K562 (cell line): ENCODE measurements at regions not wholly inside any gene's neighbourhood (a gene's known extent, or its start where the extent isn't known, plus 50 kb on each side); places are given as distances from the start of the nearest gene placed in this dataset.

Source experiments
- ATAC-seq: fragments of 200-7000 bp; cut with Tn5 transposase; 3 replicates; pipeline ENCODE4 v1.9.1; 2020; ENCODE audit warnings: moderate library complexity
- BruUV-seq: library from RNA; stranded (reverse); fragments of 400-500 nt; replicated peaks from 2 replicates; lab custom pipeline; 2021; lab: Mats Ljungman, UMichigan
- CTCF ChIA-PET: fragments of 300-600 bp; formaldehyde crosslinking; extraction: SDS; loops from one replicate; lab custom pipeline; 2021; ENCODE audit warnings: low intra/inter-chr PET ratio; lab: Yijun Ruan, JAX
- POLR2A ChIA-PET: fragments of 300-600, 350-650 bp; sonication (Branson Sonifier 250); formaldehyde crosslinking; extraction: SDS; loops from one replicate; lab custom pipeline; 2021; ENCODE audit warnings: antibody characterized with exemption, inconsistent platforms; lab: Yijun Ruan, JAX
- DNase-seq, 4 experiments: peaks; one replicate each; pipeline versions ENCODE4 v3.0.0 to v3.0.0-alpha.2; 2011 to 2018; ENCODE audit warnings: low spot score in 3 of 4, mixed read lengths in 3 of 4; ENCODE audit errors: extremely low read depth in 1 of 4
- FAIRE-seq: peaks from 2 replicates; lab custom pipeline; 2011; peaks lifted over from hg19 to GRCh38; lab: Jason Lieb, UNC
- H2AFZ ChIP-seq: 2 replicates; pipeline ENCODE4 v1.6.0; 2011; ENCODE audit warnings: low read depth, low read length, control low read depth, inconsistent platforms
- H3K27ac ChIP-seq: fragments of 200-600 bp; 3 replicates; pipeline ENCODE4 v1.8.0; 2011; ENCODE audit warnings: low read depth, mild to moderate bottlenecking, control low read depth, inconsistent platforms, low read length, moderate library complexity, mixed read lengths; ENCODE audit errors: extremely low read depth
- H3K27me3 ChIP-seq, 2 experiments: fragments of 300-600 bp in 1 of 2; 2 replicates in 1 of 2; 3 replicates in 1 of 2; pipeline versions ENCODE4 v1.6.0 to v1.8.0; 2011; ENCODE audit warnings: inconsistent platforms in 2 of 2, low read length in 2 of 2, mild to moderate bottlenecking in 1 of 2, mixed read lengths in 1 of 2, moderate library complexity in 1 of 2; ENCODE audit not compliant: control insufficient read depth in 2 of 2, insufficient read depth in 2 of 2
- H3K36me3 ChIP-seq: fragments of 300-600 bp; 3 replicates; pipeline ENCODE4 v1.8.0; 2011; ENCODE audit warnings: mild to moderate bottlenecking, low read length, inconsistent platforms; ENCODE audit not compliant: control insufficient read depth, insufficient read depth
- H3K4me1 ChIP-seq, 2 experiments: fragments of 200-600 bp in 1 of 2; replicated peaks in 1 of 2; 2 replicates in 1 of 2; 3 replicates in 1 of 2; pipeline versions ENCODE4 v1.5.1 to v1.8.0; 2011; ENCODE audit warnings: inconsistent platforms in 2 of 2, low read length in 2 of 2, mild to moderate bottlenecking in 1 of 2, mixed read lengths in 1 of 2, moderate library complexity in 1 of 2; ENCODE audit not compliant: control insufficient read depth in 2 of 2, insufficient read depth in 2 of 2
- H3K4me2 ChIP-seq: 2 replicates; pipeline ENCODE4 v1.6.1; 2011; ENCODE audit warnings: low read length, control low read depth, inconsistent platforms, mixed read lengths; ENCODE audit not compliant: insufficient read depth
- H3K4me3 ChIP-seq: fragments of 200-600 bp; sonication (generic), shearing (Covaris generic); 2 replicates; pipeline ENCODE4 v1.5.1; 2016; ENCODE audit warnings: control low read depth, inconsistent platforms
- H3K79me2 ChIP-seq: fragments of 200-600 bp; 3 replicates; pipeline ENCODE4 v1.8.0; 2011; ENCODE audit warnings: low read length, inconsistent platforms; ENCODE audit not compliant: control insufficient read depth, insufficient read depth
- H3K9ac ChIP-seq, 2 experiments: 2 replicates each; pipeline versions ENCODE4 v1.6.0 to v1.6.1; 2011; ENCODE audit warnings: low read depth in 2 of 2, low read length in 2 of 2, control low read depth in 1 of 2, inconsistent platforms in 1 of 2, mild to moderate bottlenecking in 1 of 2, mixed read lengths in 1 of 2; ENCODE audit not compliant: insufficient read depth in 1 of 2
- H3K9me1 ChIP-seq: one replicate; pipeline ENCODE4 v1.6.0; 2011; ENCODE audit warnings: inconsistent platforms, mild to moderate bottlenecking, low read length, moderate library complexity; ENCODE audit not compliant: control insufficient read depth, insufficient read depth
- H3K9me3 ChIP-seq: replicated peaks from 2 replicates; pipeline ENCODE4 v1.5.1; 2011; ENCODE audit warnings: low read depth, low read length, inconsistent platforms; ENCODE audit not compliant: control insufficient read depth, insufficient read depth
- H4K20me1 ChIP-seq: replicated peaks from 2 replicates; pipeline ENCODE4 v1.6.1; 2011; ENCODE audit warnings: low read length, inconsistent platforms, mixed read lengths; ENCODE audit not compliant: control insufficient read depth, insufficient read depth
- ARNT ChIP-seq, 2 experiments: fragments of 450-650 bp; IDR thresholded peaks; 2 replicates each; pipeline ENCODE4 v1.6.1; 2016; ENCODE audit warnings: mild to moderate bottlenecking in 1 of 2
- CREM ChIP-seq: IDR thresholded peaks from 2 replicates; pipeline ENCODE4 v1.6.1; 2014; ENCODE audit warnings: antibody characterized with exemption, low read depth
- GTF2F1 ChIP-seq: IDR thresholded peaks from 2 replicates; pipeline ENCODE4 v1.6.1; 2011; ENCODE audit warnings: low read depth, low read length, improper control_type of control experiment
- HLTF ChIP-seq: fragments of 450-650 bp; IDR thresholded peaks from 2 replicates; pipeline ENCODE4 v1.6.1; 2016
- HMGXB4 ChIP-seq: sonication (generic); formaldehyde crosslinking; IDR thresholded peaks from 2 replicates; pipeline ENCODE4 v1.8.1; 2023; ENCODE audit warnings: mild to moderate bottlenecking, missing genetic modification reagents
- IFI16 ChIP-seq: fragments of 250-450 bp; sonication (Bioruptor Pico); IDR thresholded peaks from 2 replicates; pipeline ENCODE4 v2.1.2; 2022; ENCODE audit warnings: mild to moderate bottlenecking, inconsistent platforms
- MED1 ChIP-seq: sonication (generic); formaldehyde crosslinking; IDR thresholded peaks from 2 replicates; pipeline ENCODE4 v1.8.1; 2023; ENCODE audit warnings: missing genetic modification reagents, borderline replicate concordance
- PURB ChIP-seq: sonication (generic); formaldehyde crosslinking; IDR thresholded peaks from 2 replicates; pipeline ENCODE4 v1.9.0; 2021; ENCODE audit warnings: low read depth, mild to moderate bottlenecking, missing genetic modification reagents
- RBBP5 ChIP-seq: fragments of 200-600 bp; sonication (generic); IDR thresholded peaks from 2 replicates; pipeline ENCODE4 v1.6.1; 2012; ENCODE audit warnings: borderline replicate concordance, mild to moderate bottlenecking, low read length, control low read depth, inconsistent platforms; ENCODE audit not compliant: insufficient read depth, poor library complexity, severe bottlenecking
- RBFOX2 ChIP-seq: fragments of 200-400 bp; formaldehyde crosslinking; IDR thresholded peaks from 2 replicates; pipeline ENCODE4 v1.6.1; 2017; ENCODE audit warnings: low read depth, mild to moderate bottlenecking, low read length, moderate library complexity
- SMARCA4 ChIP-seq: fragments of 450-650 bp; IDR thresholded peaks from 2 replicates; pipeline ENCODE4 v1.6.1; 2016
- THAP7 ChIP-seq: fragments of 250-450 bp; sonication (Bioruptor Pico); IDR thresholded peaks from 2 replicates; pipeline ENCODE4 v1.5.0; 2021
- ZBTB26 ChIP-seq: fragments of 450-650 bp; formaldehyde crosslinking; IDR thresholded peaks from 2 replicates; pipeline ENCODE4 v1.4.0; 2022; ENCODE audit warnings: missing genetic modification characterization
- WGBS: fragments of 100-300 bp; shearing (Covaris generic); methylation state at CpG from one replicate; pipeline ENCODE4 v1.1.6; 2016; ENCODE audit warnings: low coverage, mixed read lengths; ENCODE audit not compliant: insufficient coverage; ENCODE audit errors: missing lambda C conversion rate; 5-methylcytosine and 5-hydroxymethylcytosine counted together
- in situ Hi-C: fragments of 300-500 bp; cut with MboI; formaldehyde crosslinking; loops from 4 replicates; pipeline ENCODE4 v1.15.0; 2018; ENCODE audit warnings: inconsistent platforms, mixed read lengths
- intact Hi-C: fragments of 100-400 bp; cut with micrococcal nuclease; formaldehyde crosslinking; loops from 2 replicates; pipeline ENCODE4 v1.14.2; 2022

GRCh38 chr9:115275753-115276152 lies 157.8 kb upstream of the TNC start:
- FAIRE-seq (no peak), ATAC-seq (no peak)
- no peaks in the 10 kb centered on the region for H3K9me1 ChIP-seq
- H3K79me2 ChIP-seq: no peaks in the 10 kb centered on the region
- no peak for TF ChIP-seq GTF2F1
- TF ChIP-seq MED1 (CRISPR knock-in tag): no peak
- no peak for TF ChIP-seq HMGXB4 (CRISPR knock-in tag)
- no peak for TF ChIP-seq THAP7
- TF ChIP-seq RBBP5: no peak
- no peak for TF ChIP-seq ZBTB26 (CRISPR knock-in tag)
- TF ChIP-seq SMARCA4: no peak
- TF ChIP-seq ARNT (IDR thresholded peaks at IDR 0.05): no peak
- TF ChIP-seq RBFOX2: no peak
- no peak for TF ChIP-seq IFI16 (CRISPR knock-in tag)
- no peak for TF ChIP-seq HLTF
- no peak for TF ChIP-seq CREM
- TF ChIP-seq PURB (CRISPR knock-in tag): no peak
- TF ChIP-seq, all 486 proteins: peak for 0
- Histone ChIP-seq H2AFZ (no peak overlapping the region), H3K27ac (no peak overlapping the region), H3K4me3 (no peak overlapping the region), H3K4me1 (no peaks in the 10 kb centered on the region), H3K27me3 (no peaks in the 10 kb centered on the region), H3K9ac (no peak overlapping the region), H4K20me1 (no peaks in the 10 kb centered on the region), H3K9me3 (no peaks in the 10 kb centered on the region), H3K4me2 (no peak overlapping the region), H3K36me3 (no peaks in the 10 kb centered on the region)
- no TSS peak for BruUV-seq
- no peak for DNase-seq
- in situ Hi-C loops: no loop called here
- intact Hi-C loops: no loop called here
- ChIA-PET POLR2A (no interaction called here), CTCF (no interaction called here)
- WGBS: 0% methylated on average over 5 of the region's 5 CpGs
